ENCODE measurements at regions not wholly inside any gene's neighbourhood (a gene's known extent, or its start where the extent isn't known, plus 50 kb on each side); places are given as distances from the start of the nearest gene placed in this dataset.

- no peaks in the 10 kb centered on the region for H3K4me1 Mint-ChIP-seq
- H3K36me3 Mint-ChIP-seq, result no peaks in the 10 kb centered on the region
- H3K9me3 Mint-ChIP-seq, result no peaks in the 10 kb centered on the region
- no peak overlapping the region for H3K27ac Mint-ChIP-seq
- H3K4me3 Mint-ChIP-seq, result no peak overlapping the region
- no peaks in the 10 kb centered on the region for H3K27me3 Mint-ChIP-seq
Observed at GRCh38 chr13:21837288-21837687, 166.4 kb downstream of the FGF9 start.

- H3K27ac Mint-ChIP-seq, result no peak overlapping the region
- no peaks in the 10 kb centered on the region for H3K27me3 Mint-ChIP-seq
- H3K9me3 Mint-ChIP-seq, result no peaks in the 10 kb centered on the region
- no peaks in the 10 kb centered on the region for H3K4me1 Mint-ChIP-seq
- H3K36me3 Mint-ChIP-seq, result no peaks in the 10 kb centered on the region
- H3K4me3 Mint-ChIP-seq, result no peak overlapping the region
Observed at GRCh38 chr13:21837841-21838551, 167.1 kb downstream of the FGF9 start.

GRCh38 chr13:21846605-21847004 is 175.7 kb downstream of the FGF9 start:
- no peaks in the 10 kb centered on the region for H3K9me3 Mint-ChIP-seq
- H3K4me1 Mint-ChIP-seq, result peaks cover 4% of the 10 kb centered on the region
- no peak overlapping the region for H3K27ac Mint-ChIP-seq
- no peak overlapping the region for H3K4me3 Mint-ChIP-seq
- no peaks in the 10 kb centered on the region for H3K27me3 Mint-ChIP-seq
- no peaks in the 10 kb centered on the region for H3K36me3 Mint-ChIP-seq

- no peaks in the 10 kb centered on the region for H3K9me3 Mint-ChIP-seq
- H3K4me1 Mint-ChIP-seq, result peaks cover 4% of the 10 kb centered on the region
- H3K36me3 Mint-ChIP-seq, result no peaks in the 10 kb centered on the region
- no peaks in the 10 kb centered on the region for H3K27me3 Mint-ChIP-seq
- no peak overlapping the region for H3K27ac Mint-ChIP-seq
- H3K4me3 Mint-ChIP-seq, result no peak overlapping the region
Observed at GRCh38 chr13:21849323-21849722, 178.4 kb downstream of the FGF9 start.

GRCh38 chr13:21850013-21851006 is 179.4 kb downstream of the FGF9 start:
- Mint-ChIP-seq H3K27me3 (no peaks in the 10 kb centered on the region), H3K36me3 (no peaks in the 10 kb centered on the region), H3K27ac (no peak overlapping the region), H3K9me3 (no peaks in the 10 kb centered on the region), H3K4me1 (peaks cover 4% of the 10 kb centered on the region), H3K4me3 (no peak overlapping the region)

- Mint-ChIP-seq H3K27ac (no peak overlapping the region), H3K4me3 (no peak overlapping the region), H3K4me1 (peaks cover 4% of the 10 kb centered on the region), H3K36me3 (no peaks in the 10 kb centered on the region), H3K9me3 (no peaks in the 10 kb centered on the region), H3K27me3 (no peaks in the 10 kb centered on the region)
Observed at GRCh38 chr13:21852043-21852442, 181.2 kb downstream of the FGF9 start.

- no peak overlapping the region for H3K27ac Mint-ChIP-seq
- H3K9me3 Mint-ChIP-seq, result no peaks in the 10 kb centered on the region
- H3K4me1 Mint-ChIP-seq, result peaks cover 4% of the 10 kb centered on the region
- H3K4me3 Mint-ChIP-seq, result no peak overlapping the region
- no peaks in the 10 kb centered on the region for H3K36me3 Mint-ChIP-seq
- no peaks in the 10 kb centered on the region for H3K27me3 Mint-ChIP-seq
Observed at GRCh38 chr13:21853779-21854178, 182.9 kb downstream of the FGF9 start.

GRCh38 chr13:21868823-21869222 is 197.9 kb downstream of the FGF9 start:
- no peaks in the 10 kb centered on the region for H3K4me1 Mint-ChIP-seq
- H3K27ac Mint-ChIP-seq, result no peak overlapping the region
- H3K36me3 Mint-ChIP-seq, result peaks cover 2% of the 10 kb centered on the region
- no peak overlapping the region for H3K4me3 Mint-ChIP-seq
- peaks cover 7% of the 10 kb centered on the region for H3K9me3 Mint-ChIP-seq
- peaks cover 5% of the 10 kb centered on the region for H3K27me3 Mint-ChIP-seq

- Mint-ChIP-seq H3K27me3 (peaks cover 5% of the 10 kb centered on the region), H3K36me3 (no peaks in the 10 kb centered on the region), H3K27ac (no peak overlapping the region), H3K9me3 (no peaks in the 10 kb centered on the region), H3K4me1 (no peaks in the 10 kb centered on the region), H3K4me3 (no peak overlapping the region)
Observed at GRCh38 chr13:21871382-21871781, 200.5 kb downstream of the FGF9 start.

GRCh38 chr13:21871919-21872318 is 201.0 kb downstream of the FGF9 start:
- Mint-ChIP-seq H3K27ac (no peak overlapping the region), H3K36me3 (no peaks in the 10 kb centered on the region), H3K27me3 (peaks cover 3% of the 10 kb centered on the region), H3K4me3 (no peak overlapping the region), H3K4me1 (no peaks in the 10 kb centered on the region), H3K9me3 (no peaks in the 10 kb centered on the region)

GRCh38 chr13:21872795-21873194 is 201.9 kb downstream of the FGF9 start:
- Mint-ChIP-seq H3K27ac (no peak overlapping the region), H3K4me1 (no peaks in the 10 kb centered on the region), H3K9me3 (no peaks in the 10 kb centered on the region), H3K4me3 (no peak overlapping the region), H3K27me3 (peaks cover 3% of the 10 kb centered on the region), H3K36me3 (no peaks in the 10 kb centered on the region)

- H3K4me1 Mint-ChIP-seq, result no peaks in the 10 kb centered on the region
- no peaks in the 10 kb centered on the region for H3K27me3 Mint-ChIP-seq
- H3K4me3 Mint-ChIP-seq, result no peak overlapping the region
- H3K36me3 Mint-ChIP-seq, result no peaks in the 10 kb centered on the region
- no peak overlapping the region for H3K27ac Mint-ChIP-seq
- H3K9me3 Mint-ChIP-seq, result no peaks in the 10 kb centered on the region
Observed at GRCh38 chr13:21875116-21875515, 204.2 kb downstream of the FGF9 start.

GRCh38 chr13:21879263-21879914 is 208.5 kb downstream of the FGF9 start:
- Mint-ChIP-seq H3K27me3 (peaks cover 3% of the 10 kb centered on the region), H3K27ac (no peak overlapping the region), H3K4me1 (no peaks in the 10 kb centered on the region), H3K36me3 (no peaks in the 10 kb centered on the region), H3K4me3 (no peak overlapping the region), H3K9me3 (no peaks in the 10 kb centered on the region)

- H3K4me3 Mint-ChIP-seq, result no peak overlapping the region
- H3K9me3 Mint-ChIP-seq, result no peaks in the 10 kb centered on the region
- peaks cover 6% of the 10 kb centered on the region for H3K27me3 Mint-ChIP-seq
- H3K4me1 Mint-ChIP-seq, result no peaks in the 10 kb centered on the region
- no peaks in the 10 kb centered on the region for H3K36me3 Mint-ChIP-seq
- H3K27ac Mint-ChIP-seq, result no peak overlapping the region
Observed at GRCh38 chr13:21882766-21883165, 211.9 kb downstream of the FGF9 start.

GRCh38 chr13:21883713-21884112 is 212.8 kb downstream of the FGF9 start:
- Mint-ChIP-seq H3K27ac (no peak overlapping the region), H3K36me3 (no peaks in the 10 kb centered on the region), H3K4me1 (no peaks in the 10 kb centered on the region), H3K9me3 (no peaks in the 10 kb centered on the region), H3K4me3 (no peak overlapping the region), H3K27me3 (peaks cover 6% of the 10 kb centered on the region)
